Adipocyte (in vitro differentiated cells): ENCODE measurements at regions not wholly inside any gene's neighbourhood (a gene's known extent, or its start where the extent isn't known, plus 50 kb on each side); places are given as distances from the start of the nearest gene placed in this dataset.
"Not testable (repeated sequence)": the region's sequence is repeated elsewhere in the genome, so short reads cannot be mapped to it uniquely, and the experiment has no call there.

ENCODE experiments used
- DNase-seq: peaks from one replicate; pipeline ENCODE4 v3.0.0-alpha.2; 2015; ENCODE audit warnings: low read depth
- H3K27me3 ChIP-seq: replicated peaks from 2 replicates; pipeline ENCODE4 v1.7.0; 2013; ENCODE audit warnings: mild to moderate bottlenecking, low read length, moderate library complexity; ENCODE audit not compliant: control insufficient read depth, insufficient read depth
- H3K36me3 ChIP-seq: 2 replicates; pipeline ENCODE4 v1.7.0; 2013; ENCODE audit warnings: low read length, mild to moderate bottlenecking, moderate library complexity; ENCODE audit not compliant: control insufficient read depth, insufficient read depth, severe bottlenecking
- H3K4me1 ChIP-seq: 2 replicates; pipeline ENCODE4 v1.7.0; 2013; ENCODE audit warnings: mild to moderate bottlenecking, low read length, moderate library complexity; ENCODE audit not compliant: control insufficient read depth, insufficient read depth
- H3K4me3 ChIP-seq: 2 replicates; pipeline ENCODE4 v1.7.0; 2013; ENCODE audit warnings: mild to moderate bottlenecking, low read length, moderate library complexity
- H3K9ac ChIP-seq: 2 replicates; pipeline ENCODE4 v1.7.0; 2013; ENCODE audit warnings: mild to moderate bottlenecking, low read length, moderate library complexity
- H3K9me3 ChIP-seq: 2 replicates; pipeline ENCODE4 v1.7.0; 2013; ENCODE audit warnings: mild to moderate bottlenecking, low read length, moderate library complexity; ENCODE audit not compliant: control insufficient read depth

DNA sequence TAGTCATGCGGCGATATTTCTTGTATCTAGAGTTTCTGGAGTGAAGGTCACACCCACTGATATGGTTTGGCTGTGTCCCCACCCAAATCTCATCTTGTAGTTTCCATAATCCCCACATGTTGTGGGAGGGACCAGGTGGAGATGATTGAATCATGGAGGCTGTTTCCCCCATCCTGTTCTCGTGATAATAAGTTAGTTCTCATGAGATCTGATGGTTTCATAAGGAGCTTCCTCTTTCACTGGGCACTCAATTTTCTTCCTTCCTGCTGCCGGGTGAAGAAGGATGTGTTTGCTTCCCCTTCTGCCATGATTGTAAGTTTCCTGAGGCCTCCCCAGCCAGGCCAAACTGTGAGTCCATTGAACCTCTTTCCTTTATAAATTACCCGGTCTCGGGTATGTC is 190.5 kb upstream of the ZNF618 start:
- H3K27me3 ChIP-seq: peaks cover 28% of the 10 kb centered on the region
- not testable (repeated sequence) for H3K36me3 ChIP-seq, H3K9ac ChIP-seq, H3K4me3 ChIP-seq, DNase-seq, H3K9me3 ChIP-seq
- H3K4me1 ChIP-seq: peaks cover 11% of the 10 kb centered on the region

DNA sequence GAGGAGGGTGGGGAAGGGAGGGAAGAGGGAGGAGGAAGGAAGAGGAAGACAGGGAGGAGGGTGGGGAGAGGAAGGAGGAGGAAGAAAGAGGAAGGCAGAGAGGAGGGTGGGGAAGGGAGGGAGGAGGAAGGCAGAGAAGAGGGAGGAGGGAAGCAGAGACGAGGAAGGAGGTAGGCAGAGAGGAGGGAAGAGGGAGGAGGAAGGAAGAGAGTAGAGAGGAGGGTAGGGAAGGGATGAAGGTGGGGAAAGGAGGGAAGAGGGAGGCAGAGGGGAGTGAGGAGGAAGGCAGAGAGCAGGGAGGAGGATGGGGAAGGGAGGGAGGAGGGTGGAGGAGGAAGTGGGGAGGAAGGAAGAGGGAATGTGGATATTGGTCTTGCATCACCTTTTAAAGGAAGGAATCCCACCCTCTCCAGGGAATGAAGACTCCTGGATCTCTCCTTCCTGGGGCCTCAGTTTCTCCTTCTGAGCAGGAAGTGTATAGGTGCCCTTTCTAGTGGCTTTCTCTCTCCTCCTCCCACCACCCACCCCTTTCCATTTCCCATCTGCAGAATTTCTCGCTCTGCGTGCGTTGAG is 188.9 kb upstream of the ZNF618 start:
- H3K4me3 ChIP-seq: no peak overlapping the region
- peaks cover 35% of the 10 kb centered on the region for H3K27me3 ChIP-seq
- H3K9ac ChIP-seq: no peak overlapping the region
- H3K9me3 ChIP-seq: no peaks in the 10 kb centered on the region
- DNase-seq: no peak
- H3K36me3 ChIP-seq: no peaks in the 10 kb centered on the region
- peaks cover 11% of the 10 kb centered on the region for H3K4me1 ChIP-seq

DNA sequence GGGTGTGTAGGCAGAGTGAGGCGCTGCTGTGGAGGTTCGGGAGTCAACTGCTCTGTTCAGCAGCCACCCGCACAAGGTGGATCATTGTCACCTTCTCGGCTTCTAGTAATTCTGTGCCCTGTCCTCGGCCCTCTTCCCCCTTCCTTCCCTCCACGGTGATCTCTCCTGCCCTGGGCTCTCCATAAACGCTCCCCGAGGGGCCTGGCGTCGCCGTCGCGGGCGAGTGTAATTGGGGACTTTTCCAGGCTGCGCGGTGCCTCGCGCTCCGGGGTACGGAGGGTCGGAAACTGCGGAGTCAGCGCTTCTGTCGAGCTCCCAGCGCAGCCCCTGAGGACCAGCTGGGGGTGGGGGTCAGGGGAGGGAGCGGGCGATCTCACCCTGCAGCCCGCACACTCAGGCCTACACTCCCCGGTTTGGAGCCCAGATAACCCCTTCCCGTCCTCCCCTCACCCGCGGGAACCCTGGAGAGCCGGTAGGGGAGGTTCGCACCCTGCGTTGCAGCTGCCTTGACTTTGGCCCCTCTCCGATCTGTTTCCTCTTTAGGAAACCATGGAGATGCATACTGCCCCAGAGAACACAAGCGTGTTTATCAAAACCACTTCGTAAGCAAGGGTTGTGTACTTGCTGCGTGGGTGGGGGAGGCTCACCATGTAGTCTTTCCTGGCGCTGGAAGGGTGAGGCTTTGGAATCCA is 188.3 kb upstream of the ZNF618 start:
- H3K27me3 ChIP-seq: peaks cover 40% of the 10 kb centered on the region
- H3K36me3 ChIP-seq: no peaks in the 10 kb centered on the region
- peaks cover 7% of the 10 kb centered on the region for H3K4me1 ChIP-seq
- H3K9me3 ChIP-seq: no peaks in the 10 kb centered on the region
- no peak overlapping the region for H3K4me3 ChIP-seq
- no peak overlapping the region for H3K9ac ChIP-seq
- DNase-seq: no peak

DNA sequence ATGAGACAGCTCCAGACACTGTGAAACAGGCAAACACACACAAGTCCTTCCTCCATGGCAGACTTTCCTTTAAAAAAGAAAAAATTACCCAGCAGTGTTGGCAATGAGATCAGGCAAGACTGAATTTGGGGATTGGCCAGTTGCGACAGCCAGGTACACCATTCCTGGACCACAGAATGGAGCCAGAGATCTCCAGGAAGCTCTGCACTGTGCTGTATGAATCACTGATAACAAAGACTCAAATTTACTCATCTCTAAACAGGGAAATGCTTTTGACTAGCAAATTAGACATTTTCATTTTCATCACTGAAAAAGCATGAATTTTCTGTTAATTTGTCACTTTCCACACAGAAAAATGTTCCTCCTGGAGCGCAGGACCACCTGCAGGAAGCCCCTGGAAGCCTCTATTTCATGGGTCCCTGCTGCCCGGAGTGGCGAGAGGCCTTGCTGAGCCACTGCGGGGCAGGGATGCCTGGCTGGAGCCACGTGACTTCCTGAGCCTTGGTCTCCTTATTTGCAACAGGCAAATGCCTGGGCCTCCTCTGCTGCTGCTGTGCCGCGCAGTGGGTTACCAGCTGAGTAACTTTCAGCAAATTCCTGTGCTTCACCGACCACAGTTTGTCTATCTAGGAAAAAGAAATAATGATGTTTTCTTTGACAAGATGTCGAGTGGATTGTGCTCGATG is 185.9 kb upstream of the ZNF618 start:
- Histone ChIP-seq H3K36me3 (no peaks in the 10 kb centered on the region), H3K4me3 (no peak overlapping the region), H3K27me3 (peaks cover 44% of the 10 kb centered on the region), H3K4me1 (peaks cover 7% of the 10 kb centered on the region), H3K9me3 (peaks cover 8% of the 10 kb centered on the region), H3K9ac (no peak overlapping the region)
- DNase-seq: no peak

DNA sequence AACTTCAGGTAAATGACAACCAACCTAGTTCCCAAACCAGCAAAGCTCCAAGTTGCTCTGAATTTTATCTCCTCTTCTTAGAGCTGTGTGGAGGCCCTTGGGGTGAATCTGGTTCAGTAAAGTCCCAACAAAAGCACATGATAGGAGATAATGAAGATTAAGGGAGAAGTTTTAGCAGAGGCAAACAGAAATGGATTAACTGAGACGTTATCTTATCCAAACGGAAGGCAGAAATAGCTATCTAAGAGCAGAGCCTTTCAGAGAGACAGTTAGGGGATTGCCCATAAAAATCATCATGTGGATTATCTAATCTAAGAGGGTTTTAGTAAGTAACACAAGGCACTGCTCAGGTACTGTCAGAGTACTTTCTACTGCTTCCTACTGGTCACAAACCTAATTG is 183.9 kb upstream of the ZNF618 start:
- DNase-seq: no peak
- Histone ChIP-seq H3K36me3 (no peaks in the 10 kb centered on the region), H3K4me1 (peaks cover 7% of the 10 kb centered on the region), H3K9me3 (peaks cover 18% of the 10 kb centered on the region), H3K4me3 (no peak overlapping the region), H3K27me3 (peaks cover 36% of the 10 kb centered on the region), H3K9ac (no peak overlapping the region)

DNA sequence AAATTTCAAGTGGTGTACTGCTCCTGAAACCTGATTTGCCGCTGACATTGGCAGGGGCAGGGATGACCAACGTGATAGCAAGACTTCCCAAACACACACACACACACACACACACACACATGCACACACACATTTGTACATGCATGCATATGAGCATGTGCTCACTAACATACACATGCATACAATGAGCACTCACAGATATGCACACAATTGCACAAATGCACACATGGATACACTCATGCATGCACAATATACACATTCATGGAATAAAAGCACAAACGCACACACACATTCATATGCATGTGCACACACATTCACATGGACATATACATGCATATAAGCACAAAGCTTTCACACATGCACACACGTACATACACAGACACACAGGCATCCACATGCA is 181.2 kb upstream of the ZNF618 start:
- H3K9ac ChIP-seq: no peak overlapping the region
- H3K4me1 ChIP-seq: no peaks in the 10 kb centered on the region
- no peak overlapping the region for H3K4me3 ChIP-seq
- H3K9me3 ChIP-seq: peaks cover 18% of the 10 kb centered on the region
- H3K27me3 ChIP-seq: peaks cover 29% of the 10 kb centered on the region
- H3K36me3 ChIP-seq: no peaks in the 10 kb centered on the region
- DNase-seq: no peak

DNA sequence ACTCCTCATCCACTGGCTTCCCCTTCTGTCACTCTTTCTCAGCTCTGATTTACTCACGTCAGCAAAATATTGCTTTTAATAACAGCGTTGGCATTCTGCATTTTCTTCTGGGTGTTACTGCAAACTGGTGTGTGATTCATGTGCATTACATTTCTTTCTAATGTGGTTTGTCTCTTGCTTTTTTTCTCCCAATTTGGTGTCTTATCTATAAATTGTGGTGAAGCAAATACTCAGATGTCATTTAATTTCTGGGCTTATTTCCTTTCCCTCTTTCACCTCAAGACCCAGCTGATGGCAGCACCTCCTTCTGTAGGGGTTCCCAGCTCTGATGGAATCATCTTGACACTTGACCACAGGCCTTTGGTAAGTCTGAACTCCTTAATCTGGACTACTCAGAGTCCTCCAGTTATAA is 180.7 kb upstream of the ZNF618 start:
- H3K9ac ChIP-seq: no peak overlapping the region
- H3K36me3 ChIP-seq: no peaks in the 10 kb centered on the region
- no peak for DNase-seq

DNA sequence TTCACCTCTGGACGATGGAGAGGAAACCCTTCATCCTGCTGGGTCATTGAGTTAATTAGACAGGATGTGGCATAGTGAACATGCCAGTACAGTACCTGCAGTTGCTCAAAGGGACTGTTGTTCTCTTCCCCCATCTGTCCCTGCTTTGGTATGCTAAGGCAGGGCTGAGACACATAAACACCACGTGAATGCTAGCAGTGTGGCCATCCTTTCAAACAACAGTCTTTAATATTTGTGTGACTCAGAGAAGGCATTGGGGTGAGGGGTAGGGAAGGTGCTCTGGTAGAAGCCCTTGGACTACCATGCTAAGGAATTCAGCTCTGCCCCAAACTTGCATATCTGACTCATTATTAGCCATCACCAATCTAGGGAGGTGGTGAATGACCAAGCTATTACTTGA is 180.2 kb upstream of the ZNF618 start:
- Histone ChIP-seq H3K9ac (no peak overlapping the region), H3K4me3 (no peak overlapping the region), H3K9me3 (peaks cover 18% of the 10 kb centered on the region), H3K4me1 (no peaks in the 10 kb centered on the region), H3K27me3 (peaks cover 29% of the 10 kb centered on the region), H3K36me3 (no peaks in the 10 kb centered on the region)
- DNase-seq: no peak

More for the DNA sequence above, 180.7 kb upstream of the ZNF618 start:
- Histone ChIP-seq H3K27me3 (peaks cover 29% of the 10 kb centered on the region), H3K4me1 (no peaks in the 10 kb centered on the region), H3K9me3 (peaks cover 18% of the 10 kb centered on the region), H3K4me3 (no peak overlapping the region)

DNA sequence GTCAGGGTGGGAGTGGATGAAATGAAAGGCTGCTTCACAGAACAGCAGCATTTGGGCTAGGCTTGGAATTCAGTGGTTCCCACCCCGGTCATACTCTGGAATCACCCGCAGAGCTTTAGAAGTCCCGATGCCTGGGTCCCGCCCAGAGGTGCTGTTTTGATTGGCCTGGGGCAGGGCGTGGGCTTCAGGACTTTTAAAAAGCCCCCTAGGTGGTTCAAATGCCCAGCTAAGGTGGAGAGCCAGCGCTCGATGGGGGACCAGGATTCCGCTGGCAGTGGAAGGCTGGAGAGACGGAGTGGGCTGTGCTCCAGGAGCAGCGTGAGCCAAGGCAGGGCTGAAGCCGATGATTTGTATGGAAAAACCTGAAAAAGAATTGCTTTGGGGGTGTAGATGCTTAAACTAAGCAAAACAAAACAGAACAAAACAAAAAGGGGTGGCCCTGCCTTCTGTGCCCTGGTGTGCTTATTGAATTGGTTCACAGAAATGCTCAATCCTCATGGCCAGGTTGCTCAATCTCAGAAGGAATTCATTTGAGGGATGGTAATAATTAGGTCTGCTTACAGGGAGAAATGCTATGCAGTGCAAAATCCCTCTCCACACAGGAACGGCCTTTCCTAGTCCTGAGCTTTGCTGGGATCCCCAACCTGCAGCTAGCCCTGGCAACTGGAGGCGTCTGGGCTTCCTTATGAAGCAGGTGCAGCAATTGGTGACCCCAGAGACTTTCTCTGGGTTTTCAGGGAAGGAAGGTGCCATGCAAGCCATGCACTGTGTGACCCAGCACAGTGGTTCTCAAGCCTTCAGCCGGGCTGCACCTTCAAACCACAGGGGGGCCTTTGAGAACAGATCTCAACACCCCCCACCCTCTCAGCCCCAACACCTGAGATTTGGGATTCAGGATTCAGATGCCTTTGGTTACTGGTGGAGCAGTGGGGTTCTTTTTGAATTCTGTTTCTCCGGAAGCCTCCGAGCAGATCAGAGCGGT is 174.0 kb upstream of the ZNF618 start:
- H3K9ac ChIP-seq: no peak overlapping the region
- H3K36me3 ChIP-seq: no peaks in the 10 kb centered on the region
- no peak overlapping the region for H3K4me3 ChIP-seq
- H3K27me3 ChIP-seq: peaks cover 23% of the 10 kb centered on the region
- no peaks in the 10 kb centered on the region for H3K9me3 ChIP-seq
- H3K4me1 ChIP-seq: peaks cover 4% of the 10 kb centered on the region
- DNase-seq: peak; percentile 83

DNA sequence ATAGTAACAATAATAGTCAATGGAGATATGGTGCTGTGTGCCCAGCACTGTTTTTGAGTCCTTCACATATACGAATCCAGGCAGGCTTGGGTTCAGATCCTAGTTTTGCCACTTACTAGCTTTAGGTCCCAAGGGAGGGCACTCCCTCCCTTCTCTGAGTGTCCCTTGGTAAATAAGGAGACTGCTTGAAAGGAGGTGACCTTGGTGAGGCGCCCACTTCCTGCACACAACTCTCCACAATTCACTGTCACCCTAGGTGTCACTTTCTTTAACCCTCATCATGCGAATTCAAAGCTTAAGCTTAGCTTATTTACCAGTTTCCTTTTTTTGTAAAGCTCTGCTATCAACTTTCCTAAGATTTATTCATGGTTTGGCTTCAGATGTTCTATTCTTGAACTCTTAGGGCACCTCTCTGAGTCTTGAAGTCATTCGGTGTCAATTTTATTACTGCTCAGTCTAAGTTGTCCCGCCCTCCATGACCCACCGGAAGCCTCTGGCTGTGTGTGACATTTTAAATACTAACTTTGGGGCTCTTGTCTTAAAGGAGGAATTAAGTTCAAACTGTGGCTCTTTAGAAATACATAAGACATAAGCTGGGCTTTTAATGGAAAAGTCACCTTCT is 170.7 kb upstream of the ZNF618 start:
- Histone ChIP-seq H3K9me3 (no peaks in the 10 kb centered on the region), H3K36me3 (no peaks in the 10 kb centered on the region), H3K4me3 (no peak overlapping the region), H3K27me3 (peaks cover 18% of the 10 kb centered on the region), H3K4me1 (peaks cover 4% of the 10 kb centered on the region), H3K9ac (no peak overlapping the region)
- no peak for DNase-seq
